HCT116 (cell line): ENCODE measurements at regions not wholly inside any gene's neighbourhood (a gene's known extent, or its start where the extent isn't known, plus 50 kb on each side); places are given as distances from the start of the nearest gene placed in this dataset.
"Not testable (repeated sequence)": the region's sequence is repeated elsewhere in the genome, so short reads cannot be mapped to it uniquely, and the experiment has no call there.

Experiments used
- ATAC-seq: fragments of 200-7000 bp; cut with Tn5 transposase; 2 replicates; pipeline ENCODE4 v1.9.1; 2020; ENCODE audit warnings: mild to moderate bottlenecking, moderate library complexity
- BruUV-seq: library from RNA; stranded (reverse); fragments of 400-500 nt; replicated peaks from 2 replicates; lab custom pipeline; 2021; lab: Mats Ljungman, UMichigan
- CTCF ChIA-PET: fragments of 300-600 bp; sonication (Branson Sonifier 250); formaldehyde crosslinking; loops from one replicate; lab custom pipeline; 2021; ENCODE audit warnings: antibody characterized with exemption; lab: Charles Lee
- POLR2A ChIA-PET: fragments of 300-600, 350-600 bp; sonication (Branson Sonifier 250); formaldehyde crosslinking; loops from one replicate; lab custom pipeline; 2021; ENCODE audit warnings: antibody characterized with exemption; lab: Charles Lee
- RAD21 ChIA-PET, 2 experiments: fragments of 300-600 bp; sonication (Branson Sonifier 250); formaldehyde crosslinking; loops; one replicate each; lab custom pipeline; 2023; ENCODE audit warnings: low total read pairs in 2 of 2; ENCODE audit not compliant: uncharacterized antibody in 2 of 2, unreplicated experiment in 2 of 2, low non-redundant PET in 1 of 2; lab: Charles Lee
- DNase-seq: peaks from one replicate; pipeline ENCODE4 v3.0.0-alpha.2; 2010; ENCODE audit warnings: low read depth, low spot score
- H2AFZ ChIP-seq: fragments of 200-600 bp; shearing (Covaris generic), sonication (generic); 2 replicates; pipeline ENCODE4 v1.6.1; 2017; ENCODE audit warnings: low read depth, mixed run types, mixed read lengths, antibody characterized with exemption, low read length; ENCODE audit not compliant: poor library complexity, severe bottlenecking
- H3K27ac ChIP-seq: 2 replicates; pipeline ENCODE4 v1.5.1; 2012; ENCODE audit warnings: low read depth, low read length
- H3K27me3 ChIP-seq: fragments of 200-600 bp; sonication (generic); 2 replicates; pipeline ENCODE4 v1.6.1; 2016; ENCODE audit warnings: mixed run types, low read length, mixed read lengths; ENCODE audit not compliant: insufficient read depth
- H3K36me3 ChIP-seq, 2 experiments: fragments of 200-500 bp in 1 of 2; fragments of 200-600 bp in 1 of 2; sonication (Bioruptor generic) in 1 of 2; sonication (generic) in 1 of 2; 2 replicates each; pipeline versions ENCODE4 v1.5.1 to v1.6.1; 2014 to 2016; ENCODE audit warnings: low read length in 2 of 2, inconsistent platforms in 1 of 2, mixed read lengths in 1 of 2, mixed run types in 1 of 2; ENCODE audit not compliant: insufficient read depth in 2 of 2, control insufficient read depth in 1 of 2
- H3K4me1 ChIP-seq, 2 experiments: fragments of 200-600 bp in 1 of 2; sonication (generic) in 1 of 2; 2 replicates each; pipeline versions ENCODE4 v1.5.1 to v1.6.1; 2012 to 2017; ENCODE audit warnings: low read length in 2 of 2, inconsistent platforms in 1 of 2, mild to moderate bottlenecking in 1 of 2, mixed read lengths in 1 of 2, mixed run types in 1 of 2, moderate library complexity in 1 of 2; ENCODE audit not compliant: insufficient read depth in 2 of 2, control insufficient read depth in 1 of 2
- H3K4me2 ChIP-seq: fragments of 200-600 bp; sonication (generic); 2 replicates; pipeline ENCODE4 v1.6.1; 2017; ENCODE audit warnings: mixed run types, low read length, mixed read lengths
- H3K4me3 ChIP-seq, 2 experiments: fragments of 200-600 bp in 1 of 2; sonication (generic) in 1 of 2; replicated peaks in 1 of 2; 2 replicates each; pipeline ENCODE4 v1.5.1; 2011 to 2016; ENCODE audit warnings: low read length in 2 of 2, control low read depth in 1 of 2, low read depth in 1 of 2, mild to moderate bottlenecking in 1 of 2, mixed read lengths in 1 of 2, mixed run types in 1 of 2
- H3K79me2 ChIP-seq: fragments of 200-600 bp; sonication (generic); 2 replicates; pipeline ENCODE4 v1.6.1; 2017; ENCODE audit warnings: mild to moderate bottlenecking, mixed run types, low read length, moderate library complexity, mixed read lengths; ENCODE audit not compliant: insufficient read depth
- H3K9ac ChIP-seq: fragments of 200-600 bp; sonication (generic); 2 replicates; pipeline ENCODE4 v1.6.1; 2016; ENCODE audit warnings: low read length, mixed read lengths
- H3K9me2 ChIP-seq: fragments of 200-600 bp; sonication (generic), shearing (Covaris generic); 2 replicates; pipeline ENCODE4 v1.6.1; 2017; ENCODE audit warnings: mixed run types, mild to moderate bottlenecking, moderate library complexity; ENCODE audit not compliant: insufficient read depth
- H3K9me3 ChIP-seq, 2 experiments: fragments of 200-500 bp in 1 of 2; fragments of 200-600 bp in 1 of 2; sonication (Bioruptor generic) in 1 of 2; sonication (generic) in 1 of 2; 2 replicates each; pipeline ENCODE4 v1.6.1; 2014 to 2017; ENCODE audit warnings: low read length in 2 of 2, mixed read lengths in 2 of 2, inconsistent platforms in 1 of 2, low read depth in 1 of 2, mild to moderate bottlenecking in 1 of 2, mixed run types in 1 of 2, moderate library complexity in 1 of 2; ENCODE audit not compliant: control insufficient read depth in 1 of 2, insufficient read depth in 1 of 2
- H4K20me1 ChIP-seq: fragments of 200-600 bp; sonication (generic), shearing (Covaris generic); 2 replicates; pipeline ENCODE4 v1.6.1; 2017; ENCODE audit warnings: mixed run types, mild to moderate bottlenecking, moderate library complexity; ENCODE audit not compliant: insufficient read depth
- ATF3 ChIP-seq: IDR thresholded peaks from 2 replicates; pipeline ENCODE4 v1.6.1; 2012
- CBX3 ChIP-seq: IDR thresholded peaks from 2 replicates; pipeline ENCODE4 v1.6.1; 2012; ENCODE audit warnings: low read depth
- CEBPB ChIP-seq: IDR thresholded peaks from 2 replicates; pipeline ENCODE4 v1.6.1; 2012; ENCODE audit warnings: low read depth
- CTCF ChIP-seq, 3 experiments: fragments of 200-600 bp in 1 of 3; sonication (generic) in 1 of 3; IDR thresholded peaks in 2 of 3; conservative IDR thresholded peaks in 1 of 3; 2 replicates each; pipeline ENCODE4 v1.5.1; 2012 to 2017; ENCODE audit warnings: low read depth in 2 of 3, low read length in 2 of 3, antibody characterized with exemption in 1 of 3, borderline replicate concordance in 1 of 3, control low read depth in 1 of 3, mild to moderate bottlenecking in 1 of 3, mixed read lengths in 1 of 3, mixed run types in 1 of 3, moderate library complexity in 1 of 3; ENCODE audit not compliant: insufficient read depth in 1 of 3
- EGR1 ChIP-seq: IDR thresholded peaks from 2 replicates; pipeline ENCODE4 v1.6.1; 2012; ENCODE audit warnings: low read depth
- EZH2 ChIP-seq: fragments of 200-600 bp; sonication (generic); IDR thresholded peaks from 2 replicates; pipeline ENCODE4 v1.6.1; 2017; ENCODE audit warnings: antibody characterized with exemption, mixed run types
- FOSL1 ChIP-seq: IDR thresholded peaks from 2 replicates; pipeline ENCODE4 v1.6.1; 2012; ENCODE audit warnings: low read depth
- JUND ChIP-seq: IDR thresholded peaks from 2 replicates; pipeline ENCODE4 v1.6.1; 2012
- MAX ChIP-seq: IDR thresholded peaks from 2 replicates; pipeline ENCODE4 v1.6.1; 2012
- RAD21 ChIP-seq: IDR thresholded peaks from 2 replicates; pipeline ENCODE4 v1.6.1; 2012; ENCODE audit warnings: low read depth, mild to moderate bottlenecking
- REST ChIP-seq: IDR thresholded peaks from 2 replicates; pipeline ENCODE4 v1.6.1; 2012; ENCODE audit warnings: low read depth
- SIN3A ChIP-seq: IDR thresholded peaks from 2 replicates; pipeline ENCODE4 v1.6.1; 2012; ENCODE audit warnings: low read depth
- SP1 ChIP-seq: IDR thresholded peaks from 2 replicates; pipeline ENCODE4 v1.6.1; 2012; ENCODE audit warnings: low read depth
- TCF7L2 ChIP-seq: IDR thresholded peaks from 2 replicates; pipeline ENCODE4 v1.7.0; 2011; ENCODE audit warnings: borderline replicate concordance, inconsistent platforms; ENCODE audit not compliant: insufficient read depth, insufficient read length; ENCODE audit errors: extremely low read depth
- ZBTB33 ChIP-seq: IDR thresholded peaks from 2 replicates; pipeline ENCODE4 v1.6.1; 2011; ENCODE audit warnings: mild to moderate bottlenecking, low read length, moderate library complexity; ENCODE audit not compliant: insufficient replicate concordance; ENCODE audit errors: extremely low read depth
- ZFX ChIP-seq: fragments of 450-650 bp; IDR thresholded peaks from 2 replicates; pipeline ENCODE4 v1.6.1; 2017
- intact Hi-C: fragments of 100-400 bp; cut with micrococcal nuclease; formaldehyde crosslinking; loops from 2 replicates; pipeline ENCODE4 v1.10.0; 2022

GRCh38 chr3:137194301-137194700 is 236.5 kb downstream of the IL20RB start:
- no peaks in the 10 kb centered on the region for H3K36me3 ChIP-seq
- RAD21 ChIA-PET, result no interaction called here
- no peaks in the 10 kb centered on the region for H3K4me1 ChIP-seq
- CTCF ChIA-PET, result no interaction called here
- no peak overlapping the region for H3K4me3 ChIP-seq
- no peak overlapping the region for H3K27ac ChIP-seq
- TF ChIP-seq ATF3 (no peak), SIN3A (no peak), CBX3 (no peak), SP1 (no peak), TCF7L2 (no peak), REST (no peak), CTCF (IDR thresholded peaks at IDR 0.05 in 2 of 3, conservative IDR thresholded peaks at IDR 0.05 in 1 of 3; ENCODE audit: borderline replicate concordance in 1 of 3, insufficient read depth in 1 of 3, low read depth in 2 of 3, low read length in 2 of 3) (no peak), EZH2 (no peak), CEBPB (no peak), RAD21 (no peak), ZFX (no peak), EGR1 (no peak), FOSL1 (no peak), JUND (no peak), MAX (no peak), ZBTB33 (no peak)
- TF ChIP-seq, all 23 proteins: peak for 0
- intact Hi-C loops, result no loop called here
- H3K4me2 ChIP-seq, result no peak overlapping the region
- no peak for ATAC-seq
- no peaks in the 10 kb centered on the region for H3K9me2 ChIP-seq
- POLR2A ChIA-PET, result no interaction called here
- no peak overlapping the region for H2AFZ ChIP-seq
- H4K20me1 ChIP-seq, result no peaks in the 10 kb centered on the region
- DNase-seq, result no peak
- no peak overlapping the region for H3K9ac ChIP-seq
- H3K27me3 ChIP-seq, result 0 out of 2 replicates have a peak, but pooled peaks cover 12% of the 10 kb centered on the region
- BruUV-seq, result no TSS peak
- no peaks in the 10 kb centered on the region for H3K79me2 ChIP-seq
- no peaks in the 10 kb centered on the region for H3K9me3 ChIP-seq

GRCh38 chr3:137198374-137198773 is 240.6 kb downstream of the IL20RB start:
- H3K27ac ChIP-seq, H3K9me2 ChIP-seq, RAD21 ChIA-PET, H3K79me2 ChIP-seq, BruUV-seq, CTCF ChIA-PET, H3K4me1 ChIP-seq, POLR2A ChIA-PET, H3K36me3 ChIP-seq, intact Hi-C loops, ATAC-seq, H2AFZ ChIP-seq, H3K9me3 ChIP-seq, H3K27me3 ChIP-seq, H4K20me1 ChIP-seq, H3K4me2 ChIP-seq, DNase-seq, H3K4me3 ChIP-seq, H3K9ac ChIP-seq: not testable (repeated sequence)
